GM12872 (cell line): ENCODE measurements at regions not wholly inside any gene's neighbourhood (a gene's known extent, or its start where the extent isn't known, plus 50 kb on each side); places are given as distances from the start of the nearest gene placed in this dataset.

Experiments used
- CTCF ChIP-seq: IDR thresholded peaks from 3 replicates; pipeline ENCODE4 v1.5.1; 2011; ENCODE audit warnings: low read depth, mild to moderate bottlenecking, low read length, moderate library complexity; ENCODE audit not compliant: insufficient read depth

GRCh38 chr2:158004126-158004764 is 97.4 kb upstream of the UPP2 start:
- TF ChIP-seq CTCF, result no peak

- TF ChIP-seq CTCF, result no peak
Measured at GRCh38 chr2:158002079-158002478, 99.6 kb upstream of the UPP2 start.

GRCh38 chr2:157996799-157997198 is 104.9 kb upstream of the UPP2 start:
- TF ChIP-seq CTCF, result no peak

GRCh38 chr2:157995117-157995516 is 106.6 kb upstream of the UPP2 start:
- no peak for TF ChIP-seq CTCF

- no peak for TF ChIP-seq CTCF
Measured at GRCh38 chr2:157991932-157992331, 109.7 kb upstream of the UPP2 start.

- TF ChIP-seq CTCF, result no peak
Measured at GRCh38 chr2:157990173-157990572, 111.5 kb upstream of the UPP2 start.

- TF ChIP-seq CTCF, result no peak
Measured at GRCh38 chr2:157989227-157989626, 112.4 kb upstream of the UPP2 start.
